ENCODE measurements at regions not wholly inside any gene's neighbourhood (a gene's known extent, or its start where the extent isn't known, plus 50 kb on each side); places are given as distances from the start of the nearest gene placed in this dataset.

DNA sequence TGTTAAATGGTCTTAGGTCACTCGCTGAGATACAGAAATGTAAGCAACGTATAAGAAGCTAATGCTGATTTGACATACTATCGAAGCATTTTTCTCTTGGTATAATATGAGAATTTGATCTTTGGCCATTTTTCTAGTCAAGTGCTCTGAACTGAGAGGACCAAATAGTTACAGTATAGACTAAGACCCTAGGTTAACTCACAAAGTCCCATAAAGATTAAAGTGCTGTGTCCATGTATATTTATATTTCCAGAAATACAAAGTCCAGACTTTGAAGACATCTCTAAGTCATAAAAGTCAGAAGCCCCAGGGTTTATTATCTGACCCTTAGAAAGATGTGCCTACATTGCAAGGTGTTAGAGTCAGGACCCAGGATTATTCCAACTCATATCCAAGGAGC, 752.4 kb upstream of the COX7C start:
- H3K36me3 ChIP-seq (ENCODE audit: control insufficient read depth, insufficient read depth, low read length): no peaks in the 10 kb centered on the region
- H3K79me2 ChIP-seq (ENCODE audit: control insufficient read depth, insufficient read depth, low read length): no peaks in the 10 kb centered on the region
- ATAC-seq (no peak), FAIRE-seq (no peak), DNase-seq (ENCODE audit: extremely low read depth in 1 of 4, low spot score in 3 of 4) (no peak)
- CTCF ChIA-PET (ENCODE audit: low intra/inter-chr PET ratio): no interaction called here
- H2AFZ ChIP-seq (ENCODE audit: low read depth, low read length): no peak overlapping the region
- no TSS peak for BruUV-seq (replicated peaks)
- H3K9ac ChIP-seq (ENCODE audit: insufficient read depth in 1 of 2, low read depth in 2 of 2, low read length in 2 of 2): no peak overlapping the region
- no peaks in the 10 kb centered on the region for H3K9me3 ChIP-seq (replicated peaks; ENCODE audit: control insufficient read depth, insufficient read depth, low read depth, low read length)
- intact Hi-C loops (cut with micrococcal nuclease): no loop called here
- H3K4me2 ChIP-seq (ENCODE audit: insufficient read depth, low read length): no peak overlapping the region
- TF ChIP-seq CXXC5 (CRISPR knock-in tag; IDR thresholded peaks at IDR 0.05): no peak
- no peak for TF ChIP-seq PCBP1 (IDR thresholded peaks at IDR 0.05; ENCODE audit: low read depth, low read length, poor library complexity, severe bottlenecking)
- TF ChIP-seq PRPF4 (IDR thresholded peaks at IDR 0.05; ENCODE audit: insufficient read depth, low read depth, low read length, poor library complexity, severe bottlenecking): no peak
- TF ChIP-seq ZNF3 (CRISPR knock-in tag; IDR thresholded peaks at IDR 0.05): no peak
- TF ChIP-seq CBFA2T3 (IDR thresholded peaks at IDR 0.05): no peak
- TF ChIP-seq ETV5 (CRISPR knock-in tag; IDR thresholded peaks at IDR 0.05; ENCODE audit: low read depth): no peak
- no peak for TF ChIP-seq KLF6 (CRISPR knock-in tag; IDR thresholded peaks at IDR 0.05; ENCODE audit: borderline replicate concordance)
- no peak for TF ChIP-seq HNRNPLL (IDR thresholded peaks at IDR 0.05; ENCODE audit: low read depth, low read length, poor library complexity, severe bottlenecking)
- TF ChIP-seq ZNF239 (CRISPR knock-in tag; IDR thresholded peaks at IDR 0.05): no peak
- TF ChIP-seq SRSF1 (IDR thresholded peaks at IDR 0.05; ENCODE audit: low read depth, low read length): no peak
- TF ChIP-seq, protein P1, sequence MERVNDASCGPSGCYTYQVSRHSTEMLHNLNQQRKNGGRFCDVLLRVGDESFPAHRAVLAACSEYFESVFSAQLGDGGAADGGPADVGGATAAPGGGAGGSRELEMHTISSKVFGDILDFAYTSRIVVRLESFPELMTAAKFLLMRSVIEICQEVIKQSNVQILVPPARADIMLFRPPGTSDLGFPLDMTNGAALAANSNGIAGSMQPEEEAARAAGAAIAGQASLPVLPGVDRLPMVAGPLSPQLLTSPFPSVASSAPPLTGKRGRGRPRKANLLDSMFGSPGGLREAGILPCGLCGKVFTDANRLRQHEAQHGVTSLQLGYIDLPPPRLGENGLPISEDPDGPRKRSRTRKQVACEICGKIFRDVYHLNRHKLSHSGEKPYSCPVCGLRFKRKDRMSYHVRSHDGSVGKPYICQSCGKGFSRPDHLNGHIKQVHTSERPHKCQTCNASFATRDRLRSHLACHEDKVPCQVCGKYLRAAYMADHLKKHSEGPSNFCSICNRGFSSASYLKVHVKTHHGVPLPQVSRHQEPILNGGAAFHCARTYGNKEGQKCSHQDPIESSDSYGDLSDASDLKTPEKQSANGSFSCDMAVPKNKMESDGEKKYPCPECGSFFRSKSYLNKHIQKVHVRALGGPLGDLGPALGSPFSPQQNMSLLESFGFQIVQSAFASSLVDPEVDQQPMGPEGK (CRISPR knock-in tag; IDR thresholded peaks at IDR 0.05; ENCODE audit: borderline replicate concordance): no peak
- TF ChIP-seq, protein P2, sequence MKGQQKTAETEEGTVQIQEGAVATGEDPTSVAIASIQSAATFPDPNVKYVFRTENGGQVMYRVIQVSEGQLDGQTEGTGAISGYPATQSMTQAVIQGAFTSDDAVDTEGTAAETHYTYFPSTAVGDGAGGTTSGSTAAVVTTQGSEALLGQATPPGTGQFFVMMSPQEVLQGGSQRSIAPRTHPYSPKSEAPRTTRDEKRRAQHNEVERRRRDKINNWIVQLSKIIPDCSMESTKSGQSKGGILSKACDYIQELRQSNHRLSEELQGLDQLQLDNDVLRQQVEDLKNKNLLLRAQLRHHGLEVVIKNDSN (CRISPR knock-in tag; IDR thresholded peaks at IDR 0.05): no peak
- no peak for TF ChIP-seq CHD2 (IDR thresholded peaks at IDR 0.05; ENCODE audit: low read depth, low read length)
- no peak for TF ChIP-seq ASH1L (IDR thresholded peaks at IDR 0.05; ENCODE audit: borderline replicate concordance, low read depth, partially characterized antibody)
- TF ChIP-seq SMAD3 (CRISPR knock-in tag; conservative IDR thresholded peaks at IDR 0.05): no peak
- no peaks in the 10 kb centered on the region for H3K9me1 ChIP-seq (ENCODE audit: control insufficient read depth, insufficient read depth, low read length)
- no peak overlapping the region for H3K4me3 ChIP-seq
- POLR2A ChIA-PET: no interaction called here
- in situ Hi-C loops (cut with MboI): no loop called here
- no peaks in the 10 kb centered on the region for H4K20me1 ChIP-seq (replicated peaks; ENCODE audit: control insufficient read depth, insufficient read depth, low read length)
- WGBS (ENCODE audit: insufficient coverage, low coverage, missing lambda C conversion rate): 0% methylated on average over 3 of the region's 3 CpGs
- no peak overlapping the region for H3K27ac ChIP-seq (ENCODE audit: extremely low read depth, low read depth, low read length)
- no peaks in the 10 kb centered on the region for H3K4me1 ChIP-seq (replicated peaks in 1 of 2; ENCODE audit: control insufficient read depth in 2 of 2, insufficient read depth in 2 of 2, low read length in 2 of 2)
- H3K27me3 ChIP-seq (ENCODE audit: control insufficient read depth in 2 of 2, insufficient read depth in 2 of 2, low read length in 2 of 2): no peaks in the 10 kb centered on the region
